Psoas muscle (tissue), 7 donors: ENCODE measurements at regions not wholly inside any gene's neighbourhood (a gene's known extent, or its start where the extent isn't known, plus 50 kb on each side); places are given as distances from the start of the nearest gene placed in this dataset.

ENCODE experiments used
- ATAC-seq, 4 donors: fragments of 200-7000 bp; cut with Tn5 transposase; one replicate each; pipeline ENCODE4 v1.9.1; 2020; ENCODE audit warnings: moderate library complexity in 3 of 4, mild to moderate bottlenecking in 2 of 4
- DNase-seq, 2 donors: peaks; one replicate each; pipeline ENCODE4 v3.0.0-alpha.2; 2020
- H3K27ac ChIP-seq: fragments of 200-600 bp; one replicate; pipeline ENCODE4 v1.8.0; 2022
- H3K27me3 ChIP-seq, 3 donors: fragments of 200-600 bp in 1 of 3; one replicate each; pipeline versions ENCODE4 v1.6.1 to v1.8.0; 2013 to 2022; ENCODE audit warnings: low read length in 2 of 3, mild to moderate bottlenecking in 2 of 3, moderate library complexity in 1 of 3; ENCODE audit not compliant: insufficient read depth in 3 of 3
- H3K36me3 ChIP-seq, 2 donors: fragments of 200-600 bp in 1 of 2; one replicate each; pipeline versions ENCODE4 v1.6.1 to v1.8.0; 2013 to 2022; ENCODE audit warnings: low read depth in 1 of 2, mild to moderate bottlenecking in 1 of 2, moderate library complexity in 1 of 2; ENCODE audit not compliant: insufficient read depth in 1 of 2
- H3K4me1 ChIP-seq: fragments of 200-600 bp; one replicate; pipeline ENCODE4 v1.8.0; 2022
- H3K4me3 ChIP-seq: fragments of 200-600 bp; one replicate; pipeline ENCODE4 v1.8.0; 2022; ENCODE audit warnings: mild to moderate bottlenecking
- H3K9me3 ChIP-seq: fragments of 200-600 bp; one replicate; pipeline ENCODE4 v1.8.0; 2022
- CTCF ChIP-seq: fragments of 200-600 bp; IDR thresholded peaks from one replicate; pipeline ENCODE4 v1.8.0; 2022; ENCODE audit warnings: antibody characterized with exemption
- WGBS, 3 donors: extraction: QIAGEN DNeasy Blood & Tissue Kit; methylation state at CpG; one replicate each; pipeline versions ENCODE4 v1.1.6 to v1.1.7; 2013; 5-methylcytosine and 5-hydroxymethylcytosine counted together
- intact Hi-C, 2 donors: fragments of 100-400 bp; cut with DNase I; formaldehyde crosslinking; loops; one replicate each; pipeline versions ENCODE4 v1.11.0 to v1.14.2; 2022
- donor health status: healthy with polysubstance abuse.
- donor health status: DM: no; HTN: no; CAD: no; lungs with moderate emphysema.
- donor health status: Bipolar disorder and iron deficiency.
- donor health status: healthy.
- donor health status: DM: yes; HTN: yes; CAD: no.
- donor health status: DM: no; HTN: no; CAD: no.
- donor health status: DM: yes; HTN: yes; CAD: no.

GRCh38 chr7:21318916-21319270 is 109.0 kb upstream of the SP4 start:
- ATAC-seq: no peak
- intact Hi-C loops: no loop called here
- Histone ChIP-seq H3K4me1 (no peaks in the 10 kb centered on the region), H3K36me3 (no peaks in the 10 kb centered on the region), H3K9me3 (no peaks in the 10 kb centered on the region), H3K27me3 (peaks cover 0 to 3% (median 0%) of the 10 kb centered on the region in 3 donors), H3K27ac (no peak overlapping the region), H3K4me3 (no peak overlapping the region)
- WGBS, 3 donors: 86 to 90% (median 88%) methylated on average over 1 of the region's 1 CpG
- DNase-seq: no peak
- TF ChIP-seq CTCF: no peak

GRCh38 chr7:21326241-21326640 is 101.6 kb upstream of the SP4 start:
- Histone ChIP-seq H3K9me3 (no peaks in the 10 kb centered on the region), H3K4me3 (no peak overlapping the region), H3K4me1 (no peaks in the 10 kb centered on the region), H3K36me3 (no peaks in the 10 kb centered on the region), H3K27me3 (peaks cover 0 to 3% (median 0%) of the 10 kb centered on the region in 3 donors), H3K27ac (no peak overlapping the region)
- intact Hi-C loops: no loop called here
- no peak for DNase-seq
- ATAC-seq: no peak
- TF ChIP-seq CTCF: no peak

GRCh38 chr7:21326921-21327320 is 101.0 kb upstream of the SP4 start:
- H3K27me3 ChIP-seq: peaks cover 0 to 3% (median 0%) of the 10 kb centered on the region in 3 donors
- no peak for ATAC-seq
- H3K9me3 ChIP-seq: no peaks in the 10 kb centered on the region
- intact Hi-C loops: no loop called here
- TF ChIP-seq CTCF: no peak
- no peak overlapping the region for H3K27ac ChIP-seq
- H3K4me1 ChIP-seq: no peaks in the 10 kb centered on the region
- DNase-seq: no peak
- WGBS, 3 donors: 51 to 66% (median 58%) methylated on average over 3 of the region's 3 CpGs
- no peak overlapping the region for H3K4me3 ChIP-seq
- H3K36me3 ChIP-seq: no peaks in the 10 kb centered on the region

- Histone ChIP-seq H3K4me3 (no peak overlapping the region), H3K4me1 (no peaks in the 10 kb centered on the region), H3K27ac (no peak overlapping the region), H3K27me3 (peaks cover 0 to 3% (median 0%) of the 10 kb centered on the region in 3 donors), H3K9me3 (no peaks in the 10 kb centered on the region), H3K36me3 (no peaks in the 10 kb centered on the region)
- DNase-seq (no peak), ATAC-seq (no peak)
- no peak for TF ChIP-seq CTCF
- WGBS, 3 donors: 88 to 95% (median 93%) methylated on average over 4 of the region's 4 CpGs
- intact Hi-C loops: no loop called here
Observed at GRCh38 chr7:21327422-21328409, 100.2 kb upstream of the SP4 start.
